Fibroblast of lung (primary cell): ENCODE measurements at regions not wholly inside any gene's neighbourhood (a gene's known extent, or its start where the extent isn't known, plus 50 kb on each side); places are given as distances from the start of the nearest gene placed in this dataset.

Experiments used
- DNase-seq, 2 donors: peaks; one replicate each; pipeline versions ENCODE4 v3.0.0 to v3.0.0-alpha.2; 2010; ENCODE audit warnings: low read depth in 2 of 2
- H2AFZ ChIP-seq: 2 replicates; pipeline ENCODE4 v1.5.1; 2012; ENCODE audit warnings: low read length, control low read depth, inconsistent platforms
- H3K27ac ChIP-seq: 2 replicates; pipeline ENCODE4 v1.5.1; 2011; ENCODE audit warnings: low read length, control low read depth; ENCODE audit not compliant: insufficient read depth
- H3K27me3 ChIP-seq: 2 replicates; pipeline ENCODE4 v1.5.1; 2011; ENCODE audit warnings: mild to moderate bottlenecking, low read length; ENCODE audit not compliant: control insufficient read depth, insufficient read depth
- H3K36me3 ChIP-seq: 2 replicates; pipeline ENCODE4 v1.5.1; 2011; ENCODE audit warnings: low read length; ENCODE audit not compliant: control insufficient read depth, insufficient read depth
- H3K4me1 ChIP-seq: 2 replicates; pipeline ENCODE4 v1.5.1; 2011; ENCODE audit warnings: low read length; ENCODE audit not compliant: control insufficient read depth, insufficient read depth; ENCODE audit errors: extremely low read depth
- H3K4me2 ChIP-seq: 2 replicates; pipeline ENCODE4 v1.5.1; 2011; ENCODE audit warnings: low read length, control low read depth; ENCODE audit not compliant: insufficient read depth; ENCODE audit errors: extremely low read depth
- H3K4me3 ChIP-seq, 4 experiments: fragments of 200-600 bp in 1 of 4; sonication (generic) in 1 of 4; replicated peaks in 1 of 4; 2 replicates each; pipeline ENCODE4 v1.5.1; 2011 to 2016; ENCODE audit warnings: low read length in 4 of 4, low read depth in 3 of 4, mild to moderate bottlenecking in 3 of 4, control low read depth in 2 of 4, inconsistent platforms in 1 of 4, mixed read lengths in 1 of 4; ENCODE audit not compliant: insufficient read depth in 1 of 4; ENCODE audit errors: control extremely low read depth in 1 of 4
- H3K79me2 ChIP-seq: 2 replicates; pipeline ENCODE4 v1.5.1; 2012; ENCODE audit warnings: mild to moderate bottlenecking, low read length, inconsistent platforms; ENCODE audit not compliant: control insufficient read depth, insufficient read depth
- H3K9ac ChIP-seq: 2 replicates; pipeline ENCODE4 v1.5.1; 2011; ENCODE audit warnings: mild to moderate bottlenecking, low read length, control low read depth; ENCODE audit not compliant: insufficient read depth
- H3K9me3 ChIP-seq: 2 replicates; pipeline ENCODE4 v1.5.1; 2012; ENCODE audit warnings: low read depth, low read length; ENCODE audit not compliant: control insufficient read depth, insufficient read depth
- H4K20me1 ChIP-seq: 2 replicates; pipeline ENCODE4 v1.5.1; 2011; ENCODE audit warnings: low read length; ENCODE audit not compliant: control insufficient read depth, insufficient read depth; ENCODE audit errors: extremely low read depth
- EZH2 ChIP-seq: IDR thresholded peaks from 2 replicates; pipeline ENCODE4 v1.5.1; 2012; ENCODE audit warnings: low read length, control low read depth, mild to moderate bottlenecking; ENCODE audit errors: missing control alignments
- TF ChIP-seq, protein P1 (sequence below), 2 donors: IDR thresholded peaks in 1 of 2; conservative IDR thresholded peaks in 1 of 2; 1 replicate in 1 of 2; 2 replicates in 1 of 2; pipeline ENCODE4 v1.5.1; 2011 to 2012; ENCODE audit warnings: low read length in 2 of 2, control low read depth in 1 of 2, inconsistent platforms in 1 of 2, low read depth in 1 of 2, mild to moderate bottlenecking in 1 of 2

DNA sequence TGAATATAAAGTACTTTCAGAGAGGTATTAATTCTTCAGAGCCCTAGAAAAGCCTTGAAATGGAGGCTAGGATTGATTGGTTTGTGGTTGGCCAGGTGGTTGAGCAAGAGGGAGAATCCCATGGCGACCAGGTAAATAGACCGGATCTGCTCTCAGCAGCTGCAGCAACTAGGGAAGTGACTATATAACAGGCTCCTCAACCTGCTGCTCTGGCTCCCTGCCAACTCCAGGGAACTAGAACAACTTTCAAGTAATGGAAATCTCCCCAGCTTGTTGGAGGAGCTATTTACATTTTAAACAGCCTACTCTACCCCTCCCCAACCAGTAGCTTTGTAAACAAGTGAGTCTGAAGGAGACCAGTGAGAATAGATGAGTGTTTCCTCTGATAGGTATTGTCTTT is 121.8 kb upstream of the CADM2 start:
- H3K27ac ChIP-seq = no peak overlapping the region
- no peaks in the 10 kb centered on the region for H3K79me2 ChIP-seq
- H3K9me3 ChIP-seq = no peaks in the 10 kb centered on the region
- no peak overlapping the region for H2AFZ ChIP-seq
- H3K9ac ChIP-seq = no peak overlapping the region
- no peaks in the 10 kb centered on the region for H3K27me3 ChIP-seq
- TF ChIP-seq, protein P1, sequence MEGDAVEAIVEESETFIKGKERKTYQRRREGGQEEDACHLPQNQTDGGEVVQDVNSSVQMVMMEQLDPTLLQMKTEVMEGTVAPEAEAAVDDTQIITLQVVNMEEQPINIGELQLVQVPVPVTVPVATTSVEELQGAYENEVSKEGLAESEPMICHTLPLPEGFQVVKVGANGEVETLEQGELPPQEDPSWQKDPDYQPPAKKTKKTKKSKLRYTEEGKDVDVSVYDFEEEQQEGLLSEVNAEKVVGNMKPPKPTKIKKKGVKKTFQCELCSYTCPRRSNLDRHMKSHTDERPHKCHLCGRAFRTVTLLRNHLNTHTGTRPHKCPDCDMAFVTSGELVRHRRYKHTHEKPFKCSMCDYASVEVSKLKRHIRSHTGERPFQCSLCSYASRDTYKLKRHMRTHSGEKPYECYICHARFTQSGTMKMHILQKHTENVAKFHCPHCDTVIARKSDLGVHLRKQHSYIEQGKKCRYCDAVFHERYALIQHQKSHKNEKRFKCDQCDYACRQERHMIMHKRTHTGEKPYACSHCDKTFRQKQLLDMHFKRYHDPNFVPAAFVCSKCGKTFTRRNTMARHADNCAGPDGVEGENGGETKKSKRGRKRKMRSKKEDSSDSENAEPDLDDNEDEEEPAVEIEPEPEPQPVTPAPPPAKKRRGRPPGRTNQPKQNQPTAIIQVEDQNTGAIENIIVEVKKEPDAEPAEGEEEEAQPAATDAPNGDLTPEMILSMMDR (conservative IDR thresholded peaks at IDR 0.05 in 1 of 2, IDR thresholded peaks at IDR 0.05 in 1 of 2; ENCODE audit: low read depth in 1 of 2, low read length in 2 of 2) = no peak
- TF ChIP-seq EZH2 = no peak
- no peaks in the 10 kb centered on the region for H3K36me3 ChIP-seq
- no peak for DNase-seq
- H3K4me3 ChIP-seq = no peak overlapping the region
- no peak overlapping the region for H3K4me2 ChIP-seq
- no peaks in the 10 kb centered on the region for H3K4me1 ChIP-seq
- H4K20me1 ChIP-seq = no peaks in the 10 kb centered on the region

DNA sequence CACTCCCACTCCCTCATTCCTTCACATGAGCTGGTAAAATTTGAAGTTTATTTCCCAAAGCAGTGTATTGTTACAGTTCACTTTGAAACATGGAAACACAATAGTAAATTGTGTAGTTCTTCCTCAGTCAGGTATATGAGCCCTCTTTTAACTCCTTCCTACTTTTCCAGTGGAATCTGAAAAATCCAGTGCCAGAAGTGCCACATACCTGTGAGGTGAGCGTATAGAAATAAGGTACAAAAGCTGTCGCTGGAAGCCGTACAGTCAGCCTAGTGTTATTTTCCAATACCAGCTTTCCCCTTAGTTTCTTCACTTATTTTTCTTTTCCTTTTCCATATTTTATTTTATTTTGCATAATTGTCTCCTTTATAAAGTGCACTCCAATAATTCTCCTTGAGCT is 81.7 kb upstream of the CADM2 start:
- no peak for TF ChIP-seq EZH2
- TF ChIP-seq, protein P1 (conservative IDR thresholded peaks at IDR 0.05 in 1 of 2, IDR thresholded peaks at IDR 0.05 in 1 of 2; ENCODE audit: low read depth in 1 of 2, low read length in 2 of 2) = no peak

DNA sequence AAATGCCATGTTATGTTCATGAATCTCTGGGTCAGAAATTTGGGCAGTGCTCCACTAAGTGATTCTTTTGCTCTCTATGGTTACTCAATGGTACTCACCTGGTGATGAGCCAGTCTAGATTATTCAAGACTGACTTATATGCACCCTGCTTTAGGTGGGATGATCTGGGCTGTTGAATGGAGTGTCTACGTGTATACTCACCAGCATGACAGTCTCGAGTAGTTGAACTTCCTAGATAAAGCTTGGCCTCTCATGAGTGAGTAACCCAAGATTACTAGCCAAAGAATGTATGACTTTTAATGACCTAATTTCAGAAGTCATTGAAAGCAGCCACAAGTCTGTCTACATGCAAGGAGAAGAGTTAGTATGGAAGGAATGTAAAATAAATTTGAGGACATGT is 77.5 kb upstream of the CADM2 start:
- Histone ChIP-seq H3K9ac (no peak overlapping the region), H3K27ac (no peak overlapping the region), H3K4me1 (no peaks in the 10 kb centered on the region), H3K9me3 (no peaks in the 10 kb centered on the region), H4K20me1 (no peaks in the 10 kb centered on the region), H3K4me3 (no peak overlapping the region), H2AFZ (no peak overlapping the region), H3K27me3 (no peaks in the 10 kb centered on the region), H3K36me3 (no peaks in the 10 kb centered on the region), H3K4me2 (no peak overlapping the region), H3K79me2 (no peaks in the 10 kb centered on the region)
- DNase-seq = no peak
- TF ChIP-seq EZH2 = no peak
- TF ChIP-seq, protein P1 (conservative IDR thresholded peaks at IDR 0.05 in 1 of 2, IDR thresholded peaks at IDR 0.05 in 1 of 2; ENCODE audit: low read depth in 1 of 2, low read length in 2 of 2) = no peak

More for the DNA sequence above, 81.7 kb upstream of the CADM2 start:
- Histone ChIP-seq H3K9ac (no peak overlapping the region), H2AFZ (no peak overlapping the region), H3K79me2 (no peaks in the 10 kb centered on the region), H3K4me2 (no peak overlapping the region), H3K4me1 (no peaks in the 10 kb centered on the region), H3K36me3 (no peaks in the 10 kb centered on the region), H4K20me1 (no peaks in the 10 kb centered on the region), H3K4me3 (no peak overlapping the region), H3K27me3 (no peaks in the 10 kb centered on the region), H3K27ac (no peak overlapping the region), H3K9me3 (no peaks in the 10 kb centered on the region)
- DNase-seq = no peak
